NCI-H510A treated with DMSO at 0.1 percent for 48 hours (cell line): ENCODE measurements at regions not wholly inside any gene's neighbourhood (a gene's known extent, or its start where the extent isn't known, plus 50 kb on each side); places are given as distances from the start of the nearest gene placed in this dataset.
"Not testable (repeated sequence)": the region's sequence is repeated elsewhere in the genome, so short reads cannot be mapped to it uniquely, and the experiment has no call there.

Experiments
- DNase-seq: peaks from one replicate; lab custom pipeline; 2025; lab: John Stamatoyannopoulos, UW

DNA sequence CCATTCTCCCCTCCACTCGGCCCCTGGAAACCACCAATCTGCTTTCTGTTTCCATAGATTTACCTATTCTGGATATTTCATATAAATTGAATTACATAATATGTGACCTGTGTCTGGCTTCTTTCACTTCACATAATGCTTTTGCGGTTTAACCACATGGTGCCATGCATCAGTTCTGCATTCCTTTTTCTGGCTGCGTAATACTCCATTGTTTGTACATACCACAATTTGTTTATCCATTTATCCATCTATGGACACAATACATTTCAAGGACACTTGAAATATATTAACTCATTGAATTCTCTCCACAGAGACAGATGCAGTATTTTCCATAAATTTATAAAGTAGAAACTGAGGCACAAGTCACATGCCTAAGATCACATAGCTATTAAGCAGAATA, 110.3 kb upstream of the ETV6 start:
- DNase-seq, result no peak

DNA sequence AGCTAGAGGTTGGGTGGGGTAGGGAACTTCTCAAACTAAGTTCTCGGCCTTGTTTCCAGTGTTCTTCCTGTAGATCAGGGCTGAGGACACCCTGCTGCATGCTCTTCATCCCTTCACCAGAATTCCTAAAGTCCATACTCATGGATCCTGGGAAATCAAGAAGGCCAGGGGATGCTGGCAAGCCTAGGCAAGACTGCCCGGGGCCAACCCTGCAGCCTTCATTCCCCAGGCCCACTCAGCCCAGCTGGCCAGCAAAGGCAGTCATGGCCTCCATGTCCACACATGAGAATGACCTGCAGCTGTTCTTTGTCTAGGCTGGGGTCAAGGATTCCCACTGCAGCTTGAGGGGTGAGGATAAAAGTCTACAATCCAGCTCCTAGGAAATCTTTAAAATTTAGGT, 109.3 kb upstream of the ETV6 start:
- DNase-seq, result no peak

DNA sequence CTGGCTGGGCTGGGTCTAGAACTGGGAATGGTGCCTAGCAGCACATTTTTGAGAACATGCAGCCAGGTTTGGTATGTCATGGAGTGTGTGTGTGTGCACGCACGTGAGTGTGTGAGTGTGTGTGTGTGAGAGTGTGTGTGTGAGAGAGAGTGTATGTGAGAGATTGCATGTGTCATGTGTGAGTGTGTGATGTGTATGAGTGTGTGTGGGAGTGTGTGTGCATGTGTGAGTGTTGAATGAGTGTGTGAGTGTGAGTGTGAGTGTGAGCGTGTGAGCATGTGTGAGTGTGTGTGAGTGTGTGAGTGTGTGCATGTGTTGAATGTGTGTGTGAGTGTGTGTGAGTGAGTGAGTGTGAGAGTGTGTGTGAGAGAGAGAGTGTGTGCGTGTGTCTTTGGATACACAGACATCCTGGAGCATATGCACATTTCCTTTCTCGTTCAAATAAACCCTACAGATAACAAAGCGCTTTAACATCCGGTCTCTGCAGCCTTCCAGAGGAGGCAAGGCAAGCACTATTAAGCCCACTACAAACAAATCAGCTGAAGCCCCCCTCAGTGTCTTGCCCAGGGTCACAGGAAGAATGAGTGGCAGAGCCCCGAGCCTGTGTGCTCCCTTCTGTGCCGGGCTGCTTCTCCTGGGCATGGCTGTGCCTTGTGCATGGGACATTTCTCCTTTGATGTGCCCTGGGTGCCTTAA, 108.7 kb upstream of the ETV6 start:
- DNase-seq, result no peak

DNA sequence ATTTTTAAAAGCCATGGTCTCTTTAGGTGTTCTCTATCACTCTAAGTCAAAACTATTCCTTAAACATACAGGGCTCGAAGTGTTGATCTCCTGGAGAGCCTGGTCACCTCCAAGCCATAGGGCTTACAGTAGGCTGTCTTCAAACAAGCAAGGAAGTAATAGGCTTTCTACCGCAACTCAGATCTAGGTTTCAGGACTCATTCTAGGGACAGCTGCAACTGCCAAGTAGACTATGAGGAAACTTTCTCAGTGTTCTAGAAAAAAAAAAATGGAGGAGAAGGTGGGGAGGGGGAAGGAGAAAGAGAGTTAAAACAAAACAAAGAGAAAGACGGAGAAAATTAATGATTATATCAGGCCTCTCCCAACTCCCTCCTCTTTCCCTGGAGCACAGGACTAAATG, 106.9 kb upstream of the ETV6 start:
- DNase-seq, result no peak

DNA sequence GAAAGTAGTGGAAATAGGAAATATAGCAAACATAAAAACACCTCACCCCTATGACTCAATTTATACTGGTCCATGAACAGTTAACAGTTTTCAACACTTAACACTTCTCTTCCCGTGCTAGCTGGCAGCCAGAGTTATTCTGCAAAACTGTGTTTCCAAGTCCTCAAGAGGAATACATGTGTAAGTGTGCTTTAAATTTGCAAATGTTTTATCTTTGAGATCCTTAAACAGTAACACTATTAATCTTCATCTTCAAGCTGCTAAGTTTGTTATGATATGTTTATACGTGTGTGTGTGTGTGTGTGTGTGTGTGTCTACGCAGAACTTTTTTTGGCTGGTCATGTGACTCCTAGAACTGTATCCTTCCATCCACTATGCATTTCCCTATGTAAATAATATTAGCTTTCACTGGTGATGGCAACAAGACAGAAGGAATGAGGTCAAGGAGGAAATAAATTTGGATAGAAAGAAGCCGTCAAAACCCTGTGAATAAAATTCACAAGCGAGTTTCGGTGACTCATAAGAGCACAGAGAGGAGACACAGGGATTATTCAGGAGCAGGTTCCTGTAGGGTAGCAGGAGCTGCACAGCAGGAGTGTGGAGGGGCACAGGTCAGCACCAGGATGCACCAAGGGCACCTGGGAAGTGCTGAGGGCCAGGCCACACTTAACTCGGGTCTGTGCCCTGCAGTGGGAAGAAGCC, 105.9 kb upstream of the ETV6 start:
- no peak for DNase-seq

DNA sequence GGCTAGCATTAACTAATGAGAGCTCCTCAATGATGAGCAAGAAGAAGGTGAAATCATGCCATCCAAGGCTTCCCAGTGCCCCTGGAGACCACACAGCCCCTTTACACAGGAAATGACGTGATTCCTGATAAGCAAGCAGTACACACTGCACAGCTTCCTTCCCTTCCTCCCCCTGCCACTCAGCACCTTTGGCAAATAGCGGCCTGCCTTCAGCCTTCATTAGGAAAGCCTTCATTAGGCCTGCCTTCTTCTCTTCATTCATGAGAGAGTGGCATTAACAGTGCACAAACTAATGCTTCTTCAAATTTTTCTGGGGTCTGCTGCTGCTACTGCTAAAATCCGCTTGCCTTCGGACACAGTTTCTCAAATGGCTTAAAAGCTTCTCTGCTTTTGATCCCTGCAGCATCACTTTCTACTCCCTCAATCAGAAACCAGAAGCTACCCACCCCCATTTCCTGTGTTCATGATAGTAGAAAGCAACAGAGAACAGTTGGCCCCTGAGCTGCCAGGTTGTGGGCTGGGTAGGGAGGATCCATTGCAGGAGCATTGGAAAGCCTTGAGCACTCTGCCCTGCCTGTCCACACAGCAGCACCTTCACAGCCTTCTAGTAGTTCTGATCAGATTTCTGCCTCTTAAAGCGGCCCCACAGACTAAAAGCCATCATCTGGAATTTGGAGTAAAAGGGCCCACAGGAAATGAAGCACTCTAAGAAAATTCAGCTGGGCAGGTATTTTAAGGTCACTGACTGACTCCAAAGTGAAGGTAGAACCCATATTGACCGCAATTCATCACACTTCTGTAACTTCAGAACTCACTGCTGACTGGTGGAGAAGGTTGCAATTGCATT, 103.8 kb upstream of the ETV6 start:
- DNase-seq, result peak; percentile 18

DNA sequence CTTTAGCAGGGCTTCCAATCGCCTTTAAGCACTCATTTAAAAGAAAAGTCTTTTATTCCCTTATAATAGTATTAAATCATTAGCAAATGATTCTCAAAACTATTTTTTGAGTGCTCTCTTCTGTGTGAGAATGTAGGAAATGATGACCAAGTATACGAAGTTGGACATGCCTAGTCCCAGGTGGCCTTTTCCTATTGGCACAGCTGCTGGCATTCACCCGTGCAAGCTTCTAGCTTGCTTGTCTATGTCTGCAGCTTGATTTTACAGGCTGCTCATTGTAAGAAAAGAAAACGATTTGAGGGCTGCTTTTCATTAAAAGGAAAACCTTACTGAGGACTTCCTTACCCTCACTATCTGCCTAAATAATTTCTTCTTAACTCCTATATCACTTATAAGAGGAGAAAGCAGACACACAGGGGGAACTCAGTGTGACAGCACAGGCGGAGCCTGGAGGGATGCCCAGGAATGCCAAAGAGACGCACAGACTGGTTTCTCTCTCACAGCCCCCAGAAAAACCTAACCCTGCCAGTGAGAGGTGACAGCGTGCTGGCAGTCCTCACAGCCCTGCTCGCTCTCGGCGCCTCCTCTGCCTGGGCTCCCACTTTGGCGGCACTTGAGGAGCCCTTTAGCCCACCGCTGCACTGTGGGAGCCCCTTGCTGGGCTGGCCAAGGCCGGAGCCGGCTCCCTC, 102.7 kb upstream of the ETV6 start:
- not testable (repeated sequence) for DNase-seq

DNA sequence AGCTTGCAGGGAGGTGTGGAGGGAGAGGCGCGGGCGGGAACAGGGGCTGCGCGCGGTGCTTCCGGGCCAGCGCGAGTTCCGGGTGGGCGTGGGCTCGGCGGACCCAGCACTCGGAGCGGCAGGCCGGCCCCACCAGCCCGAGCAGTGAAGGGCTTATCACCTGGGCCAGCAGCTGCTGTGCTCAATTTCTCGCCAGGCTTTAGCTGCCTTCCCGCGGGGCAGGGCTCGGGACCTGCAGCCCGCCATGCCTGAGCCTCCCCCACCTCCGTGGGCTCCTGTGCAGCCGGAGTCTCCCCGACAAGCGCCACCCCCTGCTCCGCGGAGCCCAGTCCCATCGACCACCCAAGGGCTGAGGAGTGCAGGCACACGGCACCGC, 102.2 kb upstream of the ETV6 start:
- DNase-seq, result not testable (repeated sequence)

DNA sequence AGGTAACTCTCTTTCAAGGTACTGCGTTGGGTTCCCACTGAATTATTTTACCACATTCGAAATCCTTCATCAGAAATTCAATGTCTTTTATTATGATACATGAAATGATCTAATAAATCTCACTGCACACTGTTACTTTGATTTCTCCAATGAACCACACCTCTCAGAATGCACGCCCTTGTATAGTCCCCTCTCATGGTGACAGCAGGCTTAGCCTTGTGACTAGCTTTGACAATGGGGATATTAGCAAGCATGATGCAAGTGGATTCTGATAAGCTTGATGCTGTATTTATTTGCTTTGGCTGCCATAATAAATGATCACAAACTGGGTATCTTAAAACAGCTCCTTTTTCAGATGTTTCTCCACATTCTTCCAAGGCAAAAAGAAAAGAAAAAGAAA, 100.4 kb upstream of the ETV6 start:
- no peak for DNase-seq

DNA sequence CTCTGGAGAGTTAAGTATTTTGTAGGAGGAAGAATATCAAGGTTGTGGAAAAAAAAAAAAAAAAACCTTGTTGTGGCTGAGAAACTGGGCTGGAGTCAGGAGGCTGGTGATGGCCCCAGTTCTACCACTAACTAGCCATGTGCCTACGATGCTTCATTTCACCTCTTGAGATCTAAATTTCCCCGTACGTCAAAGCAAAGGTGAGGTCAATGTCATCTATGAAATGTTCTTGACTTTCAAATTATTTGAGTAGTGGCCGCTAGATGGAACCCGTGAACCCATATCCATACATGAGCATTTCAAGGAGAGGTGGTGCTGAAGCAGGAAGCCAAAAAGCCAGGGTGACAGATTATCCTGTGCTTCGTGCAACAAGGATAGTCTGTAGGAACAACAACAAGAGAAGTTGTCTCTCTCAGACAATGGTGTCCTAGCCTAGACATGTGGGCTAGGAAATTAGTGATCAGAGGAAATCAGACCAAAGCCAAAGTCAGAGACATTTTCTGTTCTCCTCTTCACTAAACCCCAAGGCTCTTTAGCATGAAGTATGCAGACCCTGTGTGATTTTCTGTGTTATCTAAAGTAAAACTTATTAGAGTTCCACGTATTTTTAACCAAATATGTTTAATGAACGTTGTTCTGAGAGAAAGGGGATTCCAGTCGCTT, 95.5 kb upstream of the ETV6 start:
- DNase-seq, result peak; percentile 90

DNA sequence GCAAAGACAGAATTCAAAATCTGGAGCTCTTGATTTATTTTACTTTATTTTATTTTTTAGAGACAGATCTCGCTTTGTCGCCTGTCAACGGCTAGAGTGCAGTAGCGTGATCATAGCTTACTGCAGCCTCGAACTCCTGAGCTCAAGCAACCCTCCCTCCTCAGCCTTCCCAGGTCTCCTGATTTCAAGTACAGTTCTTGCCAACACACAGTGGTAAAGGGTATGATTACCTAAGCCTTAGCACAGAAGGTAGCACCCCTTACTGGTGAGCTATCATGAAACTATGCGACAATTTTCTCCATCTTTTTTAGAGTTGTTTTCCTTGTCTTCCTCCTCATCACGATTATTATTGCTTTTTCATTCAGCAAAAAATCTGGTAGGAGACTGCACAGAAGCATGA, 94.3 kb upstream of the ETV6 start:
- DNase-seq, result no peak

DNA sequence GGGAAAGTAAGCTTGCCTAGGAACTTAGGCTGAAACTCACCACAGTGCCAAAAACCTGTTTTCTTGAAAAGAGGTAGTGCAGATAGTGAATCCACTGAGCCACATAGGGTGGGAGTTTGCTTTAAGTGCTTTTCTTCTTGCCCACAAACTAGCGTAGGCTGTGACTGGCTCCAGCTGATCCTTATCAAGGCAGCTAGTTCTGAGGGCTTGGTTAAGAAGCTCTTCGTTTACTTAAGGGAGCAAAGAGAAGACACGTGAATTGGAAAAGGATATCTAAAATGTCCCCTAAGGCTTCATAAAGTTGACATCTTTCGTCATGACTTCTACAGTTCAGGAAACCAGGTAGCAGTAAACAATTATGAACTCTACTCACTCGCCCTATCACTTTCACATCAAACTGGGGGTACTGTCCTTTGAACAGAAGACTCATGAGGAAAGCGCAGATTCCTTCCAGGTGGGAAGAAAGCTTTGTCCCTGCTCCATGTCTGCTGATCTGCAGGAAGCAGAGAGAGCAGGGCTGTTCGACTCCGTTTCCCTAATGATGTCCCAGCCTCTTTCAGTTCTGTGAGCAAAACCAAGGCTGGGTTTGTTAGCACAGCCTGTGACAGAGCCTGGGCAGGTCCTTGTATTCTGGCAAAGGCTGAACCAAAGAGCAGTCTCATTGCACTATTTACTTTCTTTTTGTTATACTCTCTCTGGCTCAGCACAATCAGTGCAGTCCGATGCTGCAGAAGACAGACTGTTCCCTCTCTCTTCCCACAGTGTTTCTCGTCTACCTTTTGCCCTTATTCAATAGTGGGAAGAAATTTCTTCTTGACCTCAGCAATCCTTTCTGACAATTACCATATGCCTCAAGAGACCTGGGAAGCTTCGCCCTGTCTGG, 93.5 kb upstream of the ETV6 start:
- DNase-seq, result peak; percentile 13

DNA sequence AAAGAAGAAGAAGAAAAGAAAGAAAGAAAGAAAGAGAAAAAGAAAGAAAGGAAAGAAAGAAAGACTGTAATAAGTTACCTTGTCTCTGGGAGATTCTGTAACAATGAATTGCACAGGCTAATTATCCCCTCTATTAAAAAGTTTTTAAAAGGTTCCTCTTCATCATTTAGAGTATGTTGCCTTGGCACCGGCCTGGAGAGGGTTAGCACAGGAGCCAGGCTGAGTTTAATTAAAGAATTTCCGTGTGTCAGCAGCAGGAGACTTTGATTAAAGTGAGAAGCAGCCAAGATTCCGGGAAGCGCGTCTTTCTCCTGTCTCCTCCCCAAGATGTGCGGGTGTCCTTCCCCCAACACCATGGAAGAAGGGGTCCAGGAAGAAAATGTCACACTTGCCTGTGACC, 92.8 kb upstream of the ETV6 start:
- no peak for DNase-seq

DNA sequence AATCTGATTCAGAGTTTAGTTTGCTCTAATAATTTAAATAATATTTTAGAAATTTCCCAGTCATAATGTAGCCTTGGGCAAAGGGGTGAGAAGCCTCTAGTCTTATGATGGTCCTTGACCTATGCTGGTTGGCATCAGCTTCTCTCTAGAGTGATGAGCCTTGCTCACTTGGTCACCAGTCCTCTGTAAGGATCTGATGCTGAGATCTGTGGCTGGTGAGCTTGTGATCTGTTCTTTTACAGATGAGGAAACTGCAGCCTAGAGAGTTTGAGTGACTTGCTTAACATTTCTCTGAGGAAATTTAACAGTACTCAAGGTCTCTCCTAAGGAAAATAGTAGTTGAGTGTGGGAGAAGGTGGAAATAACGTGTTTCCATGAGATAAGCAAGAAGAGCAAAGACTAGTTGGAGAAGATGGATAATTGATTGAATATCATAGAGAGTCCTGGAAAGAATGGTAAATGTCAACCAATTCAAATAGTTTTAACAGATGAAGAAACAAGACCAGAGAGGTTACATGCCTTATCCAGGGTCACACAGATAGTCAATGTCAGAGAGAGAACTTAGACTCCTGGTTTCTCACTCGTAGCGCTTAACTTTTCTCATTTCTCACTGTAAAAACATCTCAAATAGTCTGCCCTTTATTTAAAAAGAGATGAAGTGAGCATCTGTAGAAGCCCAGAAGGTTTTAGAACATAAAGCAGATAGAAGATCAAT, 89.7 kb upstream of the ETV6 start:
- no peak for DNase-seq

DNA sequence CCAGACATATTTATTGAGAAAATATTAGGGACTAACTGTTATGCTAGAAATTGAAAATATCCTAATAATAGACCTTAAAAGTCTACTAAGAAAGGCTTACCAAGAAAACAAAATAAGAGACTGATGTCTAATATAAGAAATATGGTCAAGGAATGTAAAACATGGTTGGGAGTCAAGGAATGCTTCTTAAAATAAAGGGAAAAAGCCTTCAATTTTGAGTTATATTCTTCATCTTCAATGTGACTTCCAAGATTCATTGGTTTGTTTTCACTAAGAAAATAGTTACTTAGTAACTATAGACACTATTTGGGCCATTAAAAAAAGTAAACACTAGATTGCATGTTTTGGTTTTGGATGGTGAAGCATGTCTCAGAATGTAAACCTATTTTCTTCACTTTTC, 88.1 kb upstream of the ETV6 start:
- DNase-seq, result no peak

DNA sequence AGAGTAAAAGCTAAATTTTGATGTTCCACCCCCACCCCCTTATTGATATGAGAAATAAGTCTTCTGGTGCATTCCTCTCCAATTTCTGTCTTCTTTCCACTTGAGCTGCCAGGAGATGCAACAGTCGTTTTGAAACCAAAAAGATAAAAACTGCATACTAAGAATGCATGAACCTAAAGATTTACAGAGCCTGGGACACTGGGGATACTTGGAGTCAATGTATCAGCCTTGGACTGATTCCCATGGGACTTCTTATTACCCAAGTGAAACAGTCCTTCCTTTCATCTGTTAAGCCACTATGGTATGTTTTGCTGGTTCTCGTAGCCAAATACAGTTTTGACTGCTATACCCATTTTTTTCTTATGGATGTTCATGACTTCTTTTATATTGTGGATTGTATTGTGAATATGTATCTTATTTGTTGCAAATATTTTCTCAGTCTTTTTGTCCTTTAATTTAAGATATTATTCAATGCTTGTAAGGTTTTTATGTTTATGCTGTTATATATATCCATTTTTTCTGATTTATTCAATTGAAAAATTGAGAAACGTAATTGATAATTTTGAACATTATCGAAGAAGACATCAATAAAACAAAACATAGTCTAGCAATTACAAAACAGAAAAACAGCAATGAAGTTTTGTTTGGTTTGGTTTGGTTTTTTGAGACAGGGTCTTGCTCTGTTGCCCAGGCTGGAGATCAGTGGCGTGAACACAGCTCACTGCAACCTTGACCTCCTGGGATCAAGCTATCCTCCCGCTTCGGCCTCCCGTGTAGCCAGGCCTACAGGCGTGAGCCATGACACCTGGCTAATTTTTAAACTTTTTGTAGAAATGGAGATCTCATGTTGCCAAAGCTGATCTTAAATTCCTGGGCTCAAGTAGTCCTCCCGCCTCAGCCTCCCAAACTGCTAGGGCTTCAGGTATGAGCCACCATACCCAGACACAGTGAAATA, 85.4 kb upstream of the ETV6 start:
- DNase-seq, result no peak

DNA sequence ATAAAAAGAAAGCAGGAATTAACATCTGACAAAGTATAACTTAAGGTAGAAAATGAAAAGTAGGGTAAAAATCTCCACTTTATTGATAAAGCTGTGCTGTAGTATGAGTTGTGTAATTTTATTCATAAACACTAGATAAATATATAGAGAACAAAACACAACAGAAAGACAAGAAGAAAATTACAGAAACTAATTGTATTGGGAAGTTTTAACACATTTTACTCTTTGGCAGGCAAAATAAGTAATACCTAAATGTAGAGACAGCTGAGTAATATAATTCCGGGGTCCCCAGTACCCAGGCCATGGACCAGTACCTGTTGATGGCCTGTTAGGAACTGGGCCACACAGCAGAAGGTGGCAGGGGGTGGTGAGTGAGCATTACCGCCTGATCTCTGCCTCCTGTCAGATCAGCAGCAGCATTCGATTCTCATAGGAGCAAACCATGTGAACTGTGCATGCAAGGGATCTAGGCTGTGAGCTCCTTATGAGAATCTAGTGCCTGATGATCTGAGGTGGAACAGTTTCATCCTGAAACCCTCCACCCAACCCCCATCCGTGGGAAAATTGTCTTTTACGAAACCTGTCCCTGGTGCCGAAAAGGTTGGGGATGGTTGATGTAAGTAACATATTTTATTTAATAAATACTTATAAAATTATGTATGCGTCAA, 84.4 kb upstream of the ETV6 start:
- no peak for DNase-seq

DNA sequence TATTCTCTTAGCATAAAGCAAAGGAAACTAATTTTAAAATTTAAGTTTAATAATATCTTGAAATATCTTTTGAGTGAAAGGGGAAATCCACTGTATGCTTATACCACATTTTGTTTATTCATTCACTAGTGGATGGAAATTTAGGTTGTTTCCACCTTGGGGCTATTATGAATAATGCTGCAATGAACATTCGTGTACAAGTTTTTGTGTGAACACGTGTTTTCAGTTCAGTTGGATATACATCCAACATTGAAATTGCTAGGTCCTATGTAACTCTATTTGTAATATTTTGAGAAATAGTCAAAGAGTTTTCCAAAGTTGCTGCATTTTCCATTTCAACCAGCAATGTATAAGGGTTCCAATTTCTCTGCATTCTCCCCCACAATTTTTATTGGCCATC, 83.7 kb upstream of the ETV6 start:
- DNase-seq, result no peak
